Right lobe of liver (tissue), 4 donors: ENCODE measurements at regions not wholly inside any gene's neighbourhood (a gene's known extent, or its start where the extent isn't known, plus 50 kb on each side); places are given as distances from the start of the nearest gene placed in this dataset.
A peak's percentile ranks its signal among the peaks of the same experiment; 100 is the strongest.

ENCODE experiments used
- CTCF ChIP-seq, 4 donors: fragments of 200-600 bp in 3 of 4; fragments of 450-650 bp in 1 of 4; IDR thresholded peaks; one replicate each; pipeline versions ENCODE4 v1.5.1 to v1.8.0; 2016 to 2022; ENCODE audit warnings: antibody characterized with exemption in 4 of 4, mild to moderate bottlenecking in 2 of 4
- POLR2A ChIP-seq: fragments of 450-650 bp; IDR thresholded peaks from one replicate; pipeline ENCODE4 v1.6.1; 2017; ENCODE audit warnings: antibody characterized with exemption, mild to moderate bottlenecking
- donor health status: DM: no; HTN: no; CAD: no.
- donor health status: DM: no; HTN: no; CAD: no.
- donor health status: DM: no; HTN: yes; CAD: no.

- TF ChIP-seq CTCF (IDR thresholded peaks at IDR 0.05) (peak; percentile 17 to 66 (median 56)), POLR2A (no peak)
Measured at GRCh38 chrX:3962511-3963311, 249.3 kb upstream of the PRKX start.
